ENCODE measurements at regions not wholly inside any gene's neighbourhood (a gene's known extent, or its start where the extent isn't known, plus 50 kb on each side); places are given as distances from the start of the nearest gene placed in this dataset.

DNA sequence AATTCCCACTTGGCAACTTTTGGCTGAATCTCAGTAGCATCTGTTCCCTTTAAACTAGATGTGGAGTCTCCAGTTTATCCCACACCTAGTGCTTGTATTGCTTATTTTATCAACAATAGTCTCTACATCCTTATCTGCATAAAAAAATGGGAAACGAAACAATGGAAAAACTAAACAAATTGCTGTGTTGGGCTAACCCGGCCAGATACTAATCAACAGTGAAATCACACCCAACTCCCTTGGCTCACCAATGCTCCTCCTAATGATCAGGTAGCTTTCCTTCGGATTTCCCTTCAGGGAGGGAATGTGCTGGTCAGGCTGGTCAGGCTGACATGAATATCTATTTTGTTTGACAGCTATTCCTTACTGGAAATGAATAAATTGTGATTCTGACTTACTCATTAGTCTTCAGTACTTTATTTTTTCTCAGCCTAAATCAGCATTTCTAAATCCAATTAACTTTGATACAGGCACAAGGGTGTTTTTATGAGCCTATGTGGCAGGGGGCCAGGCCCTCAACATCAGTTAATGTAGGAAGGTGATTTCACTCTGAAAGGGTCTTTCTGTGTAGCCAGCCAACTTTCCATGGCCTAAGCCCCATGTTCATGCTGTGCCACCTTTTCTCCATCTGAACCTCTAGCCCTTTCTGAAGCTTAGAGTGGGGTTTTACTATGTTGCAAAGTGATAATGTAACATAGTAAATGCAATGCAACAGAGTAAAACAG, 170.5 kb upstream of the NPSR1 start:
- DNase-seq (no peak), ATAC-seq (ENCODE audit: insufficient read depth, low read depth) (no peak)
- no peak overlapping the region for H3K9ac ChIP-seq (ENCODE audit: low read depth, low read length)
- H3K79me2 ChIP-seq (ENCODE audit: insufficient read depth, low read length), result no peaks in the 10 kb centered on the region
- H3K4me3 ChIP-seq (ENCODE audit: low read depth in 1 of 2, low read length in 2 of 2), result no peak overlapping the region
- TF ChIP-seq CTCF (IDR thresholded peaks at IDR 0.05; ENCODE audit: borderline replicate concordance, extremely low read depth, low read length, poor library complexity, severe bottlenecking) (no peak), EZH2 (IDR thresholded peaks at IDR 0.05; ENCODE audit: borderline replicate concordance, low read depth, low read length, severe bottlenecking) (no peak)
- no peaks in the 10 kb centered on the region for H3K27me3 ChIP-seq (ENCODE audit: insufficient read depth, low read length, poor library complexity)
- H4K20me1 ChIP-seq (ENCODE audit: insufficient read depth, low read length), result no peaks in the 10 kb centered on the region
- H3K4me2 ChIP-seq (ENCODE audit: insufficient read depth, low read length), result no peak overlapping the region
- H3K9me3 ChIP-seq (ENCODE audit: insufficient read depth, low read length, severe bottlenecking), result no peaks in the 10 kb centered on the region
- no peaks in the 10 kb centered on the region for H3K36me3 ChIP-seq (ENCODE audit: insufficient read depth, low read length)
- no peaks in the 10 kb centered on the region for H3K4me1 ChIP-seq (ENCODE audit: insufficient read depth, low read length)
- no peak overlapping the region for H2AFZ ChIP-seq (ENCODE audit: low read depth, low read length)
- no peak overlapping the region for H3K27ac ChIP-seq (ENCODE audit: low read length)

DNA sequence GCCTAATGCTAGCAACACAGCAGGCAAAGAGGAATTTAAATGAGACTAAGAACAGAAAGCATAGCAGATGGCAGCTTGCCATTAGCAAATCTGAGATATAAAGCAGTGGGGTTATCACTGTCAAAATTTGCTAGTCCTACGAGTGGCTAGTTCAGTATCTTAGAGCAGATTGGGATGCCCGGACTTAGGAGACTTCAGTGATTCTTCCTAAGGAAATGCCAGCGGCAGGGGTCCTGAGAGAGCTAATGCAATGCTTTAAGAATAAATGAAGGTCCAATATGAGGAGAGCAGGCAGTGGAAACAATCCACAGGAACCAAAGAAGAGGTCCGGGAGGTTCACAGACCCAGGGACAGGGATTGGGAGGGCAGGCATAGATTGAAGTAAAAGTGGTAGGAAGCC, 169.3 kb upstream of the NPSR1 start:
- Histone ChIP-seq H3K27me3 (ENCODE audit: insufficient read depth, low read length, poor library complexity) (no peaks in the 10 kb centered on the region), H3K36me3 (ENCODE audit: insufficient read depth, low read length) (no peaks in the 10 kb centered on the region), H3K4me2 (ENCODE audit: insufficient read depth, low read length) (no peak overlapping the region), H3K9me3 (ENCODE audit: insufficient read depth, low read length, severe bottlenecking) (no peaks in the 10 kb centered on the region), H3K9ac (ENCODE audit: low read depth, low read length) (no peak overlapping the region), H4K20me1 (ENCODE audit: insufficient read depth, low read length) (no peaks in the 10 kb centered on the region), H3K27ac (ENCODE audit: low read length) (no peak overlapping the region), H3K4me3 (ENCODE audit: low read depth in 1 of 2, low read length in 2 of 2) (no peak overlapping the region), H3K79me2 (ENCODE audit: insufficient read depth, low read length) (no peaks in the 10 kb centered on the region), H3K4me1 (ENCODE audit: insufficient read depth, low read length) (no peaks in the 10 kb centered on the region), H2AFZ (ENCODE audit: low read depth, low read length) (no peak overlapping the region)
- ATAC-seq (ENCODE audit: insufficient read depth, low read depth) (no peak), DNase-seq (no peak)
- TF ChIP-seq EZH2 (IDR thresholded peaks at IDR 0.05; ENCODE audit: borderline replicate concordance, low read depth, low read length, severe bottlenecking) (no peak), CTCF (IDR thresholded peaks at IDR 0.05; ENCODE audit: borderline replicate concordance, extremely low read depth, low read length, poor library complexity, severe bottlenecking) (no peak)

GRCh38 chr7:34491899-34492298, 166.1 kb upstream of the NPSR1 start:
- DNase-seq, result no peak
- no peak overlapping the region for H2AFZ ChIP-seq (ENCODE audit: low read depth, low read length)
- no peak for ATAC-seq (ENCODE audit: insufficient read depth, low read depth)

More at GRCh38 chr7:34491899-34492298, 166.1 kb upstream of the NPSR1 start:
- H4K20me1 ChIP-seq (ENCODE audit: insufficient read depth, low read length), result no peaks in the 10 kb centered on the region
- no peaks in the 10 kb centered on the region for H3K9me3 ChIP-seq (ENCODE audit: insufficient read depth, low read length, severe bottlenecking)
- H3K9ac ChIP-seq (ENCODE audit: low read depth, low read length), result no peak overlapping the region
- no peak for TF ChIP-seq CTCF (IDR thresholded peaks at IDR 0.05; ENCODE audit: borderline replicate concordance, extremely low read depth, low read length, poor library complexity, severe bottlenecking)
- TF ChIP-seq EZH2 (IDR thresholded peaks at IDR 0.05; ENCODE audit: borderline replicate concordance, low read depth, low read length, severe bottlenecking), result no peak
- no peaks in the 10 kb centered on the region for H3K79me2 ChIP-seq (ENCODE audit: insufficient read depth, low read length)
- H3K27me3 ChIP-seq (ENCODE audit: insufficient read depth, low read length, poor library complexity), result no peaks in the 10 kb centered on the region
- no peaks in the 10 kb centered on the region for H3K4me1 ChIP-seq (ENCODE audit: insufficient read depth, low read length)
- no peaks in the 10 kb centered on the region for H3K36me3 ChIP-seq (ENCODE audit: insufficient read depth, low read length)
- no peak overlapping the region for H3K4me2 ChIP-seq (ENCODE audit: insufficient read depth, low read length)
- H3K27ac ChIP-seq (ENCODE audit: low read length), result no peak overlapping the region
- H3K4me3 ChIP-seq (ENCODE audit: low read depth in 1 of 2, low read length in 2 of 2), result no peak overlapping the region

All from DND-41 (cell line).